ENCODE measurements at regions not wholly inside any gene's neighbourhood (a gene's known extent, or its start where the extent isn't known, plus 50 kb on each side); places are given as distances from the start of the nearest gene placed in this dataset.

DNA sequence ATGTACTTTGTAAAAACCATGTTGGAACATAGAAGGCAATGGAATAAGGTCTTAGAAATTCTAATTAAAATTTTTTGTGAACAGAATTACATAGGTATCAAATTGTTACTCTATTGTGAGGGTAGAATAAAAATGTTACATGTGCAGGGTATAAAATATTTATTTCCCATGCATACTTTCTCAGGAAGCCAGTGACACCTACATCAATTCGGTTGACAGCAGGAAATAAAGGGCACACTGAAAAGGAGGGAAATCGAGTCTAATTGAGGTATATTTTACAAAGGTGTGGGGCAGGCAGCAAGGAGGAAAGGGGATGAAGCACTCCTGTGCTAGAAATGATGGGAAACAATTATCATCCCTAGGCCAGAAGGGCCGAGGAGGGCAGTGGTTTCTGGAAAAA, 244.9 kb downstream of the C7orf25 start:
- no peak for TF ChIP-seq POLR2A (IDR thresholded peaks at IDR 0.05)
- no peak for TF ChIP-seq POLR2AphosphoS5 (IDR thresholded peaks at IDR 0.05)
- TF ChIP-seq, protein P1, sequence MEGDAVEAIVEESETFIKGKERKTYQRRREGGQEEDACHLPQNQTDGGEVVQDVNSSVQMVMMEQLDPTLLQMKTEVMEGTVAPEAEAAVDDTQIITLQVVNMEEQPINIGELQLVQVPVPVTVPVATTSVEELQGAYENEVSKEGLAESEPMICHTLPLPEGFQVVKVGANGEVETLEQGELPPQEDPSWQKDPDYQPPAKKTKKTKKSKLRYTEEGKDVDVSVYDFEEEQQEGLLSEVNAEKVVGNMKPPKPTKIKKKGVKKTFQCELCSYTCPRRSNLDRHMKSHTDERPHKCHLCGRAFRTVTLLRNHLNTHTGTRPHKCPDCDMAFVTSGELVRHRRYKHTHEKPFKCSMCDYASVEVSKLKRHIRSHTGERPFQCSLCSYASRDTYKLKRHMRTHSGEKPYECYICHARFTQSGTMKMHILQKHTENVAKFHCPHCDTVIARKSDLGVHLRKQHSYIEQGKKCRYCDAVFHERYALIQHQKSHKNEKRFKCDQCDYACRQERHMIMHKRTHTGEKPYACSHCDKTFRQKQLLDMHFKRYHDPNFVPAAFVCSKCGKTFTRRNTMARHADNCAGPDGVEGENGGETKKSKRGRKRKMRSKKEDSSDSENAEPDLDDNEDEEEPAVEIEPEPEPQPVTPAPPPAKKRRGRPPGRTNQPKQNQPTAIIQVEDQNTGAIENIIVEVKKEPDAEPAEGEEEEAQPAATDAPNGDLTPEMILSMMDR (IDR thresholded peaks at IDR 0.05): no peak
- TF ChIP-seq EP300 (IDR thresholded peaks at IDR 0.05; ENCODE audit: low read depth): no peak

All from transverse colon (tissue), 4 donors.